GM23338 (cell line): ENCODE measurements at regions not wholly inside any gene's neighbourhood (a gene's known extent, or its start where the extent isn't known, plus 50 kb on each side); places are given as distances from the start of the nearest gene placed in this dataset.

ENCODE experiments used
- ATAC-seq: fragments of 200-7000 bp; cut with Tn5 transposase; 3 replicates; pipeline ENCODE4 v1.9.1; 2020
- DNase-seq: peaks from one replicate; pipeline ENCODE4 v3.0.0-alpha.2; 2015; ENCODE audit warnings: low spot score
- H2AFZ ChIP-seq: fragments of 200-600 bp; sonication (generic); 2 replicates; pipeline ENCODE4 v1.8.0; 2016; ENCODE audit warnings: antibody characterized with exemption, mild to moderate bottlenecking, moderate library complexity
- H3F3A ChIP-seq: fragments of 200-600 bp; sonication (generic); replicated peaks from 2 replicates; pipeline ENCODE4 v1.8.0; 2017; ENCODE audit warnings: antibody characterized with exemption, mixed run types, low read depth
- H3K27ac ChIP-seq: fragments of 200-600 bp; sonication (generic); 2 replicates; pipeline ENCODE4 v1.6.1; 2016; ENCODE audit warnings: low read depth
- H3K27me3 ChIP-seq: fragments of 200-600 bp; sonication (generic); 2 replicates; pipeline ENCODE4 v1.8.0; 2016; ENCODE audit warnings: mild to moderate bottlenecking, mixed run types, moderate library complexity; ENCODE audit not compliant: insufficient read depth
- H3K36me3 ChIP-seq: fragments of 200-600 bp; sonication (generic); 2 replicates; pipeline ENCODE4 v1.8.0; 2016; ENCODE audit warnings: mild to moderate bottlenecking; ENCODE audit not compliant: insufficient read depth
- H3K4me1 ChIP-seq: fragments of 200-600 bp; sonication (generic); 2 replicates; pipeline ENCODE4 v1.8.0; 2016; ENCODE audit warnings: mild to moderate bottlenecking, moderate library complexity; ENCODE audit not compliant: insufficient read depth
- H3K4me2 ChIP-seq: fragments of 200-600 bp; sonication (generic); 2 replicates; pipeline ENCODE4 v1.7.1; 2017; ENCODE audit warnings: mixed run types
- H3K4me3 ChIP-seq: fragments of 200-600 bp; sonication (generic); 2 replicates; pipeline ENCODE4 v1.6.1; 2016; ENCODE audit warnings: mixed run types
- H3K79me2 ChIP-seq: fragments of 200-600 bp; sonication (generic); replicated peaks from 2 replicates; pipeline ENCODE4 v1.8.0; 2017; ENCODE audit warnings: mild to moderate bottlenecking; ENCODE audit not compliant: insufficient read depth
- H3K9me2 ChIP-seq: fragments of 200-600 bp; sonication (generic); 2 replicates; pipeline ENCODE4 v1.8.0; 2017; ENCODE audit not compliant: insufficient read depth
- H4K20me1 ChIP-seq: fragments of 200-600 bp; sonication (generic); replicated peaks from 2 replicates; pipeline ENCODE4 v1.8.0; 2017; ENCODE audit warnings: mild to moderate bottlenecking; ENCODE audit not compliant: insufficient read depth
- H3K27ac Mint-ChIP-seq: 2 replicates; pipeline ENCODE4 v1.8.0; 2020; ENCODE audit warnings: inconsistent platforms, mild to moderate bottlenecking, moderate library complexity, mixed read lengths
- H3K27me3 Mint-ChIP-seq: 3 replicates; pipeline ENCODE4 v1.8.0; 2022; ENCODE audit warnings: low read depth, mild to moderate bottlenecking, moderate library complexity, mixed read lengths, inconsistent platforms; ENCODE audit not compliant: insufficient read depth, poor library complexity
- H3K36me3 Mint-ChIP-seq: 3 replicates; pipeline ENCODE4 v1.8.0; 2021; ENCODE audit warnings: low read depth, mild to moderate bottlenecking, inconsistent platforms, moderate library complexity, mixed read lengths
- H3K4me1 Mint-ChIP-seq: 3 replicates; pipeline ENCODE4 v1.8.0; 2020; ENCODE audit warnings: mild to moderate bottlenecking, inconsistent platforms, mixed read lengths
- H3K4me3 Mint-ChIP-seq: 3 replicates; pipeline ENCODE4 v1.8.0; 2021; ENCODE audit warnings: moderate library complexity, mild to moderate bottlenecking, inconsistent platforms, mixed read lengths
- H3K9me3 Mint-ChIP-seq: 3 replicates; pipeline ENCODE4 v1.8.0; 2020; ENCODE audit warnings: moderate library complexity, mild to moderate bottlenecking, inconsistent platforms, mixed read lengths
- CREB1 ChIP-seq: fragments of 250-450 bp; sonication (Bioruptor Pico); IDR thresholded peaks from 2 replicates; pipeline ENCODE4 v1.5.0; 2020; ENCODE audit warnings: low read depth, mild to moderate bottlenecking, moderate library complexity
- CTCF ChIP-seq, 2 experiments: fragments of 200-600 bp in 1 of 2; sonication (generic) in 1 of 2; conservative IDR thresholded peaks; 2 replicates each; pipeline versions ENCODE4 v1.5.1 to v1.6.1; 2016 to 2017; ENCODE audit warnings: antibody characterized with exemption in 2 of 2, low read depth in 2 of 2, mild to moderate bottlenecking in 2 of 2, moderate library complexity in 1 of 2
- ETS1 ChIP-seq: IDR thresholded peaks from 2 replicates; pipeline ENCODE4 v1.6.1; 2016; ENCODE audit warnings: antibody characterized with exemption
- EZH2 ChIP-seq: fragments of 200-600 bp; sonication (generic); IDR thresholded peaks from one replicate; pipeline ENCODE4 v1.8.0; 2017; ENCODE audit warnings: antibody characterized with exemption, mild to moderate bottlenecking, low read depth; ENCODE audit not compliant: unreplicated experiment
- EZH2phosphoT487 ChIP-seq: fragments of 200-600 bp; sonication (generic); IDR thresholded peaks from one replicate; pipeline ENCODE4 v1.8.1; 2018; ENCODE audit warnings: antibody characterized with exemption; ENCODE audit not compliant: unreplicated experiment
- JUNB ChIP-seq: IDR thresholded peaks from one replicate; pipeline ENCODE4 v1.6.1; 2016; ENCODE audit warnings: antibody characterized with exemption; ENCODE audit not compliant: unreplicated experiment
- NANOG ChIP-seq: IDR thresholded peaks from 2 replicates; pipeline ENCODE4 v1.6.1; 2016; ENCODE audit warnings: antibody characterized with exemption, borderline replicate concordance
- POLR2AphosphoS5 ChIP-seq: IDR thresholded peaks from 2 replicates; pipeline ENCODE4 v1.6.1; 2016; ENCODE audit warnings: antibody characterized with exemption, low read depth
- REST ChIP-seq: IDR thresholded peaks from one replicate; pipeline ENCODE4 v1.6.1; 2018; ENCODE audit warnings: antibody characterized with exemption; ENCODE audit not compliant: unreplicated experiment
- STAT1 ChIP-seq: IDR thresholded peaks from one replicate; pipeline ENCODE4 v1.6.1; 2016; ENCODE audit warnings: antibody characterized with exemption; ENCODE audit not compliant: unreplicated experiment
- ZNF114 ChIP-seq: fragments of 250-450 bp; sonication (Bioruptor Pico); IDR thresholded peaks from 2 replicates; pipeline ENCODE4 v1.5.0; 2020; ENCODE audit warnings: mild to moderate bottlenecking, moderate library complexity
- ZNF331 ChIP-seq: fragments of 250-450 bp; sonication (Bioruptor Pico); IDR thresholded peaks from 2 replicates; pipeline ENCODE4 v1.5.0; 2020; ENCODE audit warnings: low read depth, mild to moderate bottlenecking, moderate library complexity
- TF ChIP-seq, protein P1 (sequence below): fragments of 250-450 bp; sonication (Bioruptor Pico); IDR thresholded peaks from 2 replicates; pipeline ENCODE4 v1.5.0; 2020; ENCODE audit warnings: mild to moderate bottlenecking, moderate library complexity

- Histone ChIP-seq H3K4me1 (peaks cover 12% of the 10 kb centered on the region), H3K79me2 (no peaks in the 10 kb centered on the region), H3K4me3 (no peak overlapping the region), H4K20me1 (no peaks in the 10 kb centered on the region), H3F3A (no peaks in the 10 kb centered on the region), H3K27ac (no peak overlapping the region), H3K27me3 (no peaks in the 10 kb centered on the region), H3K4me2 (no peak overlapping the region), H2AFZ (no peak overlapping the region), H3K36me3 (no peaks in the 10 kb centered on the region), H3K9me2 (no peaks in the 10 kb centered on the region)
- Mint-ChIP-seq H3K9me3 (peaks cover 16% of the 10 kb centered on the region), H3K27ac (no peak overlapping the region), H3K4me1 (peaks cover 25% of the 10 kb centered on the region), H3K27me3 (peaks cover 20% of the 10 kb centered on the region), H3K4me3 (no peak overlapping the region), H3K36me3 (peaks cover 5% of the 10 kb centered on the region; the same call in 2 of the 3 replicates)
- DNase-seq (no peak), ATAC-seq (no peak)
- TF ChIP-seq ZNF114: no peak
- no peak for TF ChIP-seq CTCF (conservative IDR thresholded peaks at IDR 0.05; ENCODE audit: low read depth in 2 of 2)
- TF ChIP-seq REST: no peak
- no peak for TF ChIP-seq NANOG
- TF ChIP-seq ETS1: no peak
- no peak for TF ChIP-seq JUNB
- no peak for TF ChIP-seq CREB1
- TF ChIP-seq, protein P1, sequence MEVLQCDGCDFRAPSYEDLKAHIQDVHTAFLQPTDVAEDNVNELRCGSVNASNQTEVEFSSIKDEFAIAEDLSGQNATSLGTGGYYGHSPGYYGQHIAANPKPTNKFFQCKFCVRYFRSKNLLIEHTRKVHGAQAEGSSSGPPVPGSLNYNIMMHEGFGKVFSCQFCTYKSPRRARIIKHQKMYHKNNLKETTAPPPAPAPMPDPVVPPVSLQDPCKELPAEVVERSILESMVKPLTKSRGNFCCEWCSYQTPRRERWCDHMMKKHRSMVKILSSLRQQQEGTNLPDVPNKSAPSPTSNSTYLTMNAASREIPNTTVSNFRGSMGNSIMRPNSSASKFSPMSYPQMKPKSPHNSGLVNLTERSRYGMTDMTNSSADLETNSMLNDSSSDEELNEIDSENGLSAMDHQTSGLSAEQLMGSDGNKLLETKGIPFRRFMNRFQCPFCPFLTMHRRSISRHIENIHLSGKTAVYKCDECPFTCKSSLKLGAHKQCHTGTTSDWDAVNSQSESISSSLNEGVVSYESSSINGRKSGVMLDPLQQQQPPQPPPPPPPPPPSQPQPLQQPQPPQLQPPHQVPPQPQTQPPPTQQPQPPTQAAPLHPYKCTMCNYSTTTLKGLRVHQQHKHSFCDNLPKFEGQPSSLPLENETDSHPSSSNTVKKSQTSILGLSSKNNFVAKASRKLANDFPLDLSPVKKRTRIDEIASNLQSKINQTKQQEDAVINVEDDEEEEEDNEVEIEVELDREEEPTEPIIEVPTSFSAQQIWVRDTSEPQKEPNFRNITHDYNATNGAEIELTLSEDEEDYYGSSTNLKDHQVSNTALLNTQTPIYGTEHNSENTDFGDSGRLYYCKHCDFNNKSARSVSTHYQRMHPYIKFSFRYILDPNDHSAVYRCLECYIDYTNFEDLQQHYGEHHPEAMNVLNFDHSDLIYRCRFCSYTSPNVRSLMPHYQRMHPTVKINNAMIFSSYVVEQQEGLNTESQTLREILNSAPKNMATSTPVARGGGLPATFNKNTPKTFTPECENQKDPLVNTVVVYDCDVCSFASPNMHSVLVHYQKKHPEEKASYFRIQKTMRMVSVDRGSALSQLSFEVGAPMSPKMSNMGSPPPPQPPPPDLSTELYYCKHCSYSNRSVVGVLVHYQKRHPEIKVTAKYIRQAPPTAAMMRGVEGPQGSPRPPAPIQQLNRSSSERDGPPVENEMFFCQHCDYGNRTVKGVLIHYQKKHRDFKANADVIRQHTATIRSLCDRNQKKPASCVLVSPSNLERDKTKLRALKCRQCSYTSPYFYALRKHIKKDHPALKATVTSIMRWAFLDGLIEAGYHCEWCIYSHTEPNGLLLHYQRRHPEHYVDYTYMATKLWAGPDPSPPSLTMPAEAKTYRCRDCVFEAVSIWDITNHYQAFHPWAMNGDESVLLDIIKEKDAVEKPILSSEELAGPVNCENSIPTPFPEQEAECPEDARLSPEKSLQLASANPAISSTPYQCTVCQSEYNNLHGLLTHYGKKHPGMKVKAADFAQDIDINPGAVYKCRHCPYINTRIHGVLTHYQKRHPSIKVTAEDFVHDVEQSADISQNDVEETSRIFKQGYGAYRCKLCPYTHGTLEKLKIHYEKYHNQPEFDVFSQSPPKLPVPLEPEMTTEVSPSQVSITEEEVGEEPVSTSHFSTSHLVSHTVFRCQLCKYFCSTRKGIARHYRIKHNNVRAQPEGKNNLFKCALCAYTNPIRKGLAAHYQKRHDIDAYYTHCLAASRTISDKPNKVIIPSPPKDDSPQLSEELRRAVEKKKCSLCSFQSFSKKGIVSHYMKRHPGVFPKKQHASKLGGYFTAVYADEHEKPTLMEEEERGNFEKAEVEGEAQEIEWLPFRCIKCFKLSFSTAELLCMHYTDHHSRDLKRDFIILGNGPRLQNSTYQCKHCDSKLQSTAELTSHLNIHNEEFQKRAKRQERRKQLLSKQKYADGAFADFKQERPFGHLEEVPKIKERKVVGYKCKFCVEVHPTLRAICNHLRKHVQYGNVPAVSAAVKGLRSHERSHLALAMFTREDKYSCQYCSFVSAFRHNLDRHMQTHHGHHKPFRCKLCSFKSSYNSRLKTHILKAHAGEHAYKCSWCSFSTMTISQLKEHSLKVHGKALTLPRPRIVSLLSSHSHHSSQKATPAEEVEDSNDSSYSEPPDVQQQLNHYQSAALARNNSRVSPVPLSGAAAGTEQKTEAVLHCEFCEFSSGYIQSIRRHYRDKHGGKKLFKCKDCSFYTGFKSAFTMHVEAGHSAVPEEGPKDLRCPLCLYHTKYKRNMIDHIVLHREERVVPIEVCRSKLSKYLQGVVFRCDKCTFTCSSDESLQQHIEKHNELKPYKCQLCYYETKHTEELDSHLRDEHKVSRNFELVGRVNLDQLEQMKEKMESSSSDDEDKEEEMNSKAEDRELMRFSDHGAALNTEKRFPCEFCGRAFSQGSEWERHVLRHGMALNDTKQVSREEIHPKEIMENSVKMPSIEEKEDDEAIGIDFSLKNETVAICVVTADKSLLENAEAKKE (CRISPR knock-in tag): no peak
- TF ChIP-seq EZH2phosphoT487: no peak
- no peak for TF ChIP-seq STAT1
- no peak for TF ChIP-seq POLR2AphosphoS5
- TF ChIP-seq EZH2: no peak
- no peak for TF ChIP-seq ZNF331 (CRISPR knock-in tag)
These were observed 342.7 kb upstream of the TNRC6C start for GRCh38 chr17:77615703-77616253.
